ENCODE measurements at regions not wholly inside any gene's neighbourhood (a gene's known extent, or its start where the extent isn't known, plus 50 kb on each side); places are given as distances from the start of the nearest gene placed in this dataset.

GRCh38 chr1:22350924-22351767, 100.5 kb upstream of the ZBTB40 start:
- TF ChIP-seq, protein P1, sequence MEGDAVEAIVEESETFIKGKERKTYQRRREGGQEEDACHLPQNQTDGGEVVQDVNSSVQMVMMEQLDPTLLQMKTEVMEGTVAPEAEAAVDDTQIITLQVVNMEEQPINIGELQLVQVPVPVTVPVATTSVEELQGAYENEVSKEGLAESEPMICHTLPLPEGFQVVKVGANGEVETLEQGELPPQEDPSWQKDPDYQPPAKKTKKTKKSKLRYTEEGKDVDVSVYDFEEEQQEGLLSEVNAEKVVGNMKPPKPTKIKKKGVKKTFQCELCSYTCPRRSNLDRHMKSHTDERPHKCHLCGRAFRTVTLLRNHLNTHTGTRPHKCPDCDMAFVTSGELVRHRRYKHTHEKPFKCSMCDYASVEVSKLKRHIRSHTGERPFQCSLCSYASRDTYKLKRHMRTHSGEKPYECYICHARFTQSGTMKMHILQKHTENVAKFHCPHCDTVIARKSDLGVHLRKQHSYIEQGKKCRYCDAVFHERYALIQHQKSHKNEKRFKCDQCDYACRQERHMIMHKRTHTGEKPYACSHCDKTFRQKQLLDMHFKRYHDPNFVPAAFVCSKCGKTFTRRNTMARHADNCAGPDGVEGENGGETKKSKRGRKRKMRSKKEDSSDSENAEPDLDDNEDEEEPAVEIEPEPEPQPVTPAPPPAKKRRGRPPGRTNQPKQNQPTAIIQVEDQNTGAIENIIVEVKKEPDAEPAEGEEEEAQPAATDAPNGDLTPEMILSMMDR (IDR thresholded peaks at IDR 0.05; ENCODE audit: low read length, missing control alignments), result no peak
- no peak for DNase-seq (ENCODE audit: low read depth)
- H3K4me3 ChIP-seq (replicated peaks; ENCODE audit: low read depth, low read length), result no peak overlapping the region

- H3K4me3 ChIP-seq (replicated peaks; ENCODE audit: low read depth, low read length), result no peak overlapping the region
- TF ChIP-seq, protein P1 (IDR thresholded peaks at IDR 0.05; ENCODE audit: low read length, missing control alignments), result no peak
- no peak for DNase-seq (ENCODE audit: low read depth)
Measured at GRCh38 chr1:22351768-22352080, 99.9 kb upstream of the ZBTB40 start.

- TF ChIP-seq, protein P1 (IDR thresholded peaks at IDR 0.05; ENCODE audit: low read length, missing control alignments), result no peak
- no peak overlapping the region for H3K4me3 ChIP-seq (replicated peaks; ENCODE audit: low read depth, low read length)
- no peak for DNase-seq (ENCODE audit: low read depth)
Measured at GRCh38 chr1:22352355-22352754, 99.3 kb upstream of the ZBTB40 start.

GRCh38 chr1:22352896-22353295, 98.8 kb upstream of the ZBTB40 start:
- H3K4me3 ChIP-seq (replicated peaks; ENCODE audit: low read depth, low read length), result no peak overlapping the region
- TF ChIP-seq, protein P1 (IDR thresholded peaks at IDR 0.05; ENCODE audit: low read length, missing control alignments), result no peak

DNA sequence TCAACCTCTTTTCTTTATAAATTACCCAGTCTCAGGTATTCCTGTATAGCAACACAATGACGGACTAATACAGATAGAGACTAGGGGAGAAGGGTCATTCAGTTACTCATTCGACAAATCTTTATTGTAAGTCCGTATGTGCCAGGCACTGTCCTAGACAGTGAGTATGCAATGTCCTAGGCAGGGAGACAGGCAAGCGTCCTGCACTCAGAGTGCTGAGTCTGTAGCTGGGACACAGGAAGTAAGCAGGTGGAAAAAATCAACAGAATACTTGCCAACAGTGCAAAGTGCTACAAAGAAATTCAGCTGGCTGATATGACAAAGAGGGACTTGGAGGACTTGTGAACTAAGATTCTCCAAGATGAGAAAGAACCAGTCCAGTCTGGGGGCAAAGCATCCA, 92.2 kb upstream of the ZBTB40 start:
- no peak overlapping the region for H3K4me3 ChIP-seq (replicated peaks; ENCODE audit: low read depth, low read length)
- no peak for DNase-seq (ENCODE audit: low read depth)
- TF ChIP-seq, protein P1 (IDR thresholded peaks at IDR 0.05; ENCODE audit: low read length, missing control alignments), result no peak

More at GRCh38 chr1:22352896-22353295, 98.8 kb upstream of the ZBTB40 start:
- no peak for DNase-seq (ENCODE audit: low read depth)

GRCh38 chr1:22362626-22363402, 88.8 kb upstream of the ZBTB40 start:
- DNase-seq (ENCODE audit: low read depth), result no peak
- TF ChIP-seq, protein P1 (IDR thresholded peaks at IDR 0.05; ENCODE audit: low read length, missing control alignments), result no peak
- H3K4me3 ChIP-seq (replicated peaks; ENCODE audit: low read depth, low read length), result no peak overlapping the region
